ENCODE measurements at regions not wholly inside any gene's neighbourhood (a gene's known extent, or its start where the extent isn't known, plus 50 kb on each side); places are given as distances from the start of the nearest gene placed in this dataset.

GRCh38 chr3:82240322-82240721, 478.9 kb upstream of the GBE1 start:
- TF ChIP-seq POLR2A (IDR thresholded peaks at IDR 0.05; ENCODE audit: low read depth, low read length) (no peak), POLR2AphosphoS5 (IDR thresholded peaks at IDR 0.05; ENCODE audit: low read depth, low read length) (no peak), POU2F2 (IDR thresholded peaks at IDR 0.05; ENCODE audit: low read depth, low read length) (no peak)

Measured in GM12891 (cell line).